Smooth muscle cell (in vitro differentiated cells): ENCODE measurements at regions not wholly inside any gene's neighbourhood (a gene's known extent, or its start where the extent isn't known, plus 50 kb on each side); places are given as distances from the start of the nearest gene placed in this dataset.
"Not testable (repeated sequence)": the region's sequence is repeated elsewhere in the genome, so short reads cannot be mapped to it uniquely, and the experiment has no call there.

Experiments used
- DNase-seq: peaks from one replicate; lab custom pipeline; 2025; ENCODE audit not compliant: unreplicated experiment; lab: John Stamatoyannopoulos, UW
- H2AFZ ChIP-seq: fragments of 200-600 bp; sonication (generic); 2 replicates; pipeline ENCODE4 v1.6.0; 2016; ENCODE audit warnings: antibody characterized with exemption, low read depth, mild to moderate bottlenecking
- H3F3A ChIP-seq: fragments of 200-600 bp; sonication (generic); 2 replicates; pipeline ENCODE4 v1.6.0; 2017; ENCODE audit warnings: antibody characterized with exemption, low read depth
- H3K27ac ChIP-seq: fragments of 200-600 bp; sonication (generic); 2 replicates; pipeline ENCODE4 v1.5.1; 2016; ENCODE audit warnings: low read depth, mild to moderate bottlenecking
- H3K27me3 ChIP-seq: fragments of 200-600 bp; sonication (generic); 2 replicates; pipeline ENCODE4 v1.6.1; 2016; ENCODE audit warnings: low read depth, mild to moderate bottlenecking
- H3K36me3 ChIP-seq: fragments of 200-600 bp; sonication (generic); 2 replicates; pipeline ENCODE4 v1.5.1; 2016; ENCODE audit warnings: low read depth
- H3K4me1 ChIP-seq: fragments of 200-600 bp; sonication (generic); 2 replicates; pipeline ENCODE4 v1.5.1; 2016; ENCODE audit warnings: low read depth
- H3K4me2 ChIP-seq: fragments of 200-600 bp; sonication (generic); 2 replicates; pipeline ENCODE4 v1.6.0; 2016; ENCODE audit warnings: mild to moderate bottlenecking
- H3K4me3 ChIP-seq: fragments of 200-600 bp; sonication (generic); 2 replicates; pipeline ENCODE4 v1.5.1; 2016; ENCODE audit warnings: mild to moderate bottlenecking
- H3K79me2 ChIP-seq: fragments of 200-600 bp; sonication (generic); 2 replicates; pipeline ENCODE4 v1.6.0; 2016; ENCODE audit warnings: low read depth, mild to moderate bottlenecking
- H3K9ac ChIP-seq: fragments of 200-600 bp; sonication (generic); 2 replicates; pipeline ENCODE4 v1.6.0; 2016; ENCODE audit warnings: low read depth
- H3K9me3 ChIP-seq: fragments of 200-600 bp; sonication (generic); replicated peaks from 2 replicates; pipeline ENCODE4 v1.5.1; 2016; ENCODE audit warnings: low read depth
- H4K20me1 ChIP-seq: fragments of 200-600 bp; sonication (generic); 2 replicates; pipeline ENCODE4 v1.6.0; 2016; ENCODE audit warnings: low read depth
- WGBS: methylation state at CpG from one replicate; pipeline ENCODE4 v1.1.7; 2016; ENCODE audit warnings: low lambda C conversion rate; 5-methylcytosine and 5-hydroxymethylcytosine counted together

GRCh38 chr1:143875947-143876346 lies 95.8 kb downstream of the FAM72C start:
- H3K4me2 ChIP-seq, H4K20me1 ChIP-seq, H3K36me3 ChIP-seq, H2AFZ ChIP-seq, DNase-seq, H3K9ac ChIP-seq, H3K79me2 ChIP-seq, H3K4me1 ChIP-seq, H3K27me3 ChIP-seq, H3K27ac ChIP-seq, H3K4me3 ChIP-seq, H3F3A ChIP-seq, H3K9me3 ChIP-seq: not testable (repeated sequence)
- WGBS = 63% methylated on average over 1 of the region's 5 CpGs

GRCh38 chr1:143874625-143875024 lies 97.2 kb downstream of the FAM72C start:
- H4K20me1 ChIP-seq, H3K4me3 ChIP-seq, H3F3A ChIP-seq, H2AFZ ChIP-seq, H3K27ac ChIP-seq, H3K27me3 ChIP-seq, H3K36me3 ChIP-seq, H3K9ac ChIP-seq, DNase-seq, H3K4me2 ChIP-seq, H3K9me3 ChIP-seq, H3K79me2 ChIP-seq, H3K4me1 ChIP-seq: not testable (repeated sequence)
- 0% methylated on average over 1 of the region's 2 CpGs for WGBS

GRCh38 chr1:143873650-143874049 lies 98.1 kb downstream of the FAM72C start:
- H3K9ac ChIP-seq, H3K27ac ChIP-seq, H3K4me3 ChIP-seq, H4K20me1 ChIP-seq, H3K36me3 ChIP-seq, DNase-seq, H3K79me2 ChIP-seq, H3K27me3 ChIP-seq, H2AFZ ChIP-seq, H3K4me1 ChIP-seq, H3K9me3 ChIP-seq, H3K4me2 ChIP-seq, H3F3A ChIP-seq: not testable (repeated sequence)
- WGBS = 76% methylated on average over 3 of the region's 5 CpGs

GRCh38 chr1:143870388-143870787 lies 101.4 kb downstream of the FAM72C start:
- not testable (repeated sequence) for H4K20me1 ChIP-seq, H3K9me3 ChIP-seq, H3K27ac ChIP-seq, H3K27me3 ChIP-seq, H3K4me1 ChIP-seq, H3K4me2 ChIP-seq, DNase-seq, H3F3A ChIP-seq, H3K36me3 ChIP-seq, H3K4me3 ChIP-seq, H2AFZ ChIP-seq, H3K79me2 ChIP-seq, H3K9ac ChIP-seq
- 80% methylated on average over 1 of the region's 1 CpG for WGBS

- H4K20me1 ChIP-seq, H3K4me1 ChIP-seq, H2AFZ ChIP-seq, H3K4me2 ChIP-seq, H3K9ac ChIP-seq, H3F3A ChIP-seq, H3K79me2 ChIP-seq, H3K36me3 ChIP-seq, H3K4me3 ChIP-seq, DNase-seq, H3K27ac ChIP-seq, H3K9me3 ChIP-seq, H3K27me3 ChIP-seq: not testable (repeated sequence)
- WGBS = 32% methylated on average over 3 of the region's 5 CpGs
Measured at GRCh38 chr1:143867590-143868220, 104.1 kb downstream of the FAM72C start.

GRCh38 chr1:143863901-143864520 lies 107.8 kb downstream of the FAM72C start:
- DNase-seq, H3K4me1 ChIP-seq, H3K27me3 ChIP-seq, H3K36me3 ChIP-seq, H3K9ac ChIP-seq, H4K20me1 ChIP-seq, H3K4me3 ChIP-seq, H3K4me2 ChIP-seq, H3F3A ChIP-seq, H3K9me3 ChIP-seq, H2AFZ ChIP-seq, H3K27ac ChIP-seq, H3K79me2 ChIP-seq: not testable (repeated sequence)
- 36% methylated on average over 1 of the region's 1 CpG for WGBS

GRCh38 chr1:143862722-143863121 lies 109.1 kb downstream of the FAM72C start:
- H3K4me1 ChIP-seq, DNase-seq, H4K20me1 ChIP-seq, H3F3A ChIP-seq, H3K27me3 ChIP-seq, H3K9me3 ChIP-seq, H3K4me2 ChIP-seq, H3K79me2 ChIP-seq, H3K9ac ChIP-seq, H2AFZ ChIP-seq, H3K4me3 ChIP-seq, H3K27ac ChIP-seq, H3K36me3 ChIP-seq: not testable (repeated sequence)
- 90% methylated on average over 4 of the region's 4 CpGs for WGBS

- not testable (repeated sequence) for H3K9ac ChIP-seq, H2AFZ ChIP-seq, H3F3A ChIP-seq, H3K4me2 ChIP-seq, H3K9me3 ChIP-seq, H3K27me3 ChIP-seq, H3K27ac ChIP-seq, DNase-seq, H4K20me1 ChIP-seq, H3K36me3 ChIP-seq, H3K4me3 ChIP-seq, H3K4me1 ChIP-seq, H3K79me2 ChIP-seq
- no CpG with 5 or more reads among the region's 1 CpG for WGBS
Measured at GRCh38 chr1:143861306-143861705, 110.5 kb downstream of the FAM72C start.

- not testable (repeated sequence) for H4K20me1 ChIP-seq, H3K4me2 ChIP-seq, H3K79me2 ChIP-seq, H3K27me3 ChIP-seq, H3K9ac ChIP-seq, H3K4me1 ChIP-seq, H3K4me3 ChIP-seq, H3K27ac ChIP-seq, H2AFZ ChIP-seq, DNase-seq, H3K9me3 ChIP-seq, H3F3A ChIP-seq, H3K36me3 ChIP-seq
- no CpG with 5 or more reads among the region's 1 CpG for WGBS
Measured at GRCh38 chr1:143855867-143856266, 115.9 kb downstream of the FAM72C start.
